K562 (cell line): ENCODE measurements at regions not wholly inside any gene's neighbourhood (a gene's known extent, or its start where the extent isn't known, plus 50 kb on each side); places are given as distances from the start of the nearest gene placed in this dataset.

Source experiments
- ATAC-seq: fragments of 200-7000 bp; cut with Tn5 transposase; 3 replicates; pipeline ENCODE4 v1.9.1; 2020; ENCODE audit warnings: moderate library complexity
- BruUV-seq: library from RNA; stranded (reverse); fragments of 400-500 nt; replicated peaks from 2 replicates; lab custom pipeline; 2021; lab: Mats Ljungman, UMichigan
- CTCF ChIA-PET: fragments of 300-600 bp; formaldehyde crosslinking; extraction: SDS; loops from one replicate; lab custom pipeline; 2021; ENCODE audit warnings: low intra/inter-chr PET ratio; lab: Yijun Ruan, JAX
- POLR2A ChIA-PET: fragments of 300-600, 350-650 bp; sonication (Branson Sonifier 250); formaldehyde crosslinking; extraction: SDS; loops from one replicate; lab custom pipeline; 2021; ENCODE audit warnings: antibody characterized with exemption, inconsistent platforms; lab: Yijun Ruan, JAX
- DNase-seq, 4 experiments: peaks; one replicate each; pipeline versions ENCODE4 v3.0.0 to v3.0.0-alpha.2; 2011 to 2018; ENCODE audit warnings: low spot score in 3 of 4, mixed read lengths in 3 of 4; ENCODE audit errors: extremely low read depth in 1 of 4
- FAIRE-seq: peaks from 2 replicates; lab custom pipeline; 2011; peaks lifted over from hg19 to GRCh38; lab: Jason Lieb, UNC
- H2AFZ ChIP-seq: 2 replicates; pipeline ENCODE4 v1.6.0; 2011; ENCODE audit warnings: low read depth, low read length, control low read depth, inconsistent platforms
- H3K27ac ChIP-seq: fragments of 200-600 bp; 3 replicates; pipeline ENCODE4 v1.8.0; 2011; ENCODE audit warnings: low read depth, mild to moderate bottlenecking, control low read depth, inconsistent platforms, low read length, moderate library complexity, mixed read lengths; ENCODE audit errors: extremely low read depth
- H3K27me3 ChIP-seq, 2 experiments: fragments of 300-600 bp in 1 of 2; 2 replicates in 1 of 2; 3 replicates in 1 of 2; pipeline versions ENCODE4 v1.6.0 to v1.8.0; 2011; ENCODE audit warnings: inconsistent platforms in 2 of 2, low read length in 2 of 2, mild to moderate bottlenecking in 1 of 2, mixed read lengths in 1 of 2, moderate library complexity in 1 of 2; ENCODE audit not compliant: control insufficient read depth in 2 of 2, insufficient read depth in 2 of 2
- H3K36me3 ChIP-seq: fragments of 300-600 bp; 3 replicates; pipeline ENCODE4 v1.8.0; 2011; ENCODE audit warnings: mild to moderate bottlenecking, low read length, inconsistent platforms; ENCODE audit not compliant: control insufficient read depth, insufficient read depth
- H3K4me1 ChIP-seq, 2 experiments: fragments of 200-600 bp in 1 of 2; replicated peaks in 1 of 2; 2 replicates in 1 of 2; 3 replicates in 1 of 2; pipeline versions ENCODE4 v1.5.1 to v1.8.0; 2011; ENCODE audit warnings: inconsistent platforms in 2 of 2, low read length in 2 of 2, mild to moderate bottlenecking in 1 of 2, mixed read lengths in 1 of 2, moderate library complexity in 1 of 2; ENCODE audit not compliant: control insufficient read depth in 2 of 2, insufficient read depth in 2 of 2
- H3K4me2 ChIP-seq: 2 replicates; pipeline ENCODE4 v1.6.1; 2011; ENCODE audit warnings: low read length, control low read depth, inconsistent platforms, mixed read lengths; ENCODE audit not compliant: insufficient read depth
- H3K4me3 ChIP-seq: fragments of 200-600 bp; sonication (generic), shearing (Covaris generic); 2 replicates; pipeline ENCODE4 v1.5.1; 2016; ENCODE audit warnings: control low read depth, inconsistent platforms
- H3K79me2 ChIP-seq: fragments of 200-600 bp; 3 replicates; pipeline ENCODE4 v1.8.0; 2011; ENCODE audit warnings: low read length, inconsistent platforms; ENCODE audit not compliant: control insufficient read depth, insufficient read depth
- H3K9ac ChIP-seq, 2 experiments: 2 replicates each; pipeline versions ENCODE4 v1.6.0 to v1.6.1; 2011; ENCODE audit warnings: low read depth in 2 of 2, low read length in 2 of 2, control low read depth in 1 of 2, inconsistent platforms in 1 of 2, mild to moderate bottlenecking in 1 of 2, mixed read lengths in 1 of 2; ENCODE audit not compliant: insufficient read depth in 1 of 2
- H3K9me1 ChIP-seq: one replicate; pipeline ENCODE4 v1.6.0; 2011; ENCODE audit warnings: inconsistent platforms, mild to moderate bottlenecking, low read length, moderate library complexity; ENCODE audit not compliant: control insufficient read depth, insufficient read depth
- H3K9me3 ChIP-seq: replicated peaks from 2 replicates; pipeline ENCODE4 v1.5.1; 2011; ENCODE audit warnings: low read depth, low read length, inconsistent platforms; ENCODE audit not compliant: control insufficient read depth, insufficient read depth
- H4K20me1 ChIP-seq: replicated peaks from 2 replicates; pipeline ENCODE4 v1.6.1; 2011; ENCODE audit warnings: low read length, inconsistent platforms, mixed read lengths; ENCODE audit not compliant: control insufficient read depth, insufficient read depth
- ATF6 ChIP-seq: sonication (generic); formaldehyde crosslinking; IDR thresholded peaks from 2 replicates; pipeline ENCODE4 v1.4.0; 2020; ENCODE audit warnings: mild to moderate bottlenecking, missing genetic modification reagents
- BMI1 ChIP-seq: fragments of 150-350 bp; IDR thresholded peaks from 2 replicates; pipeline ENCODE4 v1.6.1; 2014; ENCODE audit warnings: low read length
- HDAC2 ChIP-seq: fragments of 450-650 bp; IDR thresholded peaks from 2 replicates; pipeline ENCODE4 v1.6.1; 2016; ENCODE audit warnings: mild to moderate bottlenecking
- HLTF ChIP-seq: fragments of 450-650 bp; IDR thresholded peaks from 2 replicates; pipeline ENCODE4 v1.6.1; 2016
- JUND ChIP-seq, 2 experiments: IDR thresholded peaks; 2 replicates in 1 of 2; 3 replicates in 1 of 2; pipeline ENCODE4 v1.6.1; 2011; ENCODE audit warnings: borderline replicate concordance in 2 of 2, low read depth in 2 of 2, low read length in 2 of 2, improper control_type of control experiment in 1 of 2, missing biosample characterization in 1 of 2, missing genetic modification characterization in 1 of 2, missing genetic modification reagents in 1 of 2
- MBD2 ChIP-seq: sonication (generic); IDR thresholded peaks from 2 replicates; pipeline ENCODE4 v1.6.1; 2016; ENCODE audit warnings: low read depth, borderline replicate concordance
- PCBP2 ChIP-seq: fragments of 200-400 bp; formaldehyde crosslinking; IDR thresholded peaks from 2 replicates; pipeline ENCODE4 v1.6.1; 2018; ENCODE audit warnings: low read length, low read depth, mild to moderate bottlenecking, moderate library complexity; ENCODE audit not compliant: poor library complexity, severe bottlenecking
- RB1 ChIP-seq: fragments of 450-650 bp; IDR thresholded peaks from 2 replicates; pipeline ENCODE4 v1.6.1; 2017; ENCODE audit warnings: low read depth, mild to moderate bottlenecking
- RBM34 ChIP-seq: fragments of 200-400 bp; formaldehyde crosslinking; IDR thresholded peaks from 2 replicates; pipeline ENCODE4 v1.6.1; 2018; ENCODE audit warnings: low read length, borderline replicate concordance; ENCODE audit not compliant: insufficient read depth
- TAF15 ChIP-seq: fragments of 200-400 bp; formaldehyde crosslinking; IDR thresholded peaks from 2 replicates; pipeline ENCODE4 v1.6.1; 2017; ENCODE audit warnings: mild to moderate bottlenecking, low read depth, low read length, moderate library complexity
- U2AF1 ChIP-seq: fragments of 200-400 bp; formaldehyde crosslinking; optimal IDR thresholded peaks from 2 replicates; pipeline ENCODE3; 2017; ENCODE audit warnings: mild to moderate bottlenecking, low read depth, low read length, moderate library complexity
- ZC3H11A ChIP-seq: IDR thresholded peaks from 2 replicates; pipeline ENCODE4 v1.6.1; 2012; ENCODE audit warnings: low read depth, low read length, improper control_type of control experiment
- ZKSCAN3 ChIP-seq: fragments of 250-450 bp; sonication (Bioruptor Pico); IDR thresholded peaks from 2 replicates; pipeline ENCODE4 v1.4.0; 2020
- ZNF133 ChIP-seq: fragments of 250-450 bp; sonication (Bioruptor Pico); IDR thresholded peaks from 2 replicates; pipeline ENCODE4 v1.4.0; 2020; ENCODE audit warnings: mild to moderate bottlenecking
- WGBS: fragments of 100-300 bp; shearing (Covaris generic); methylation state at CpG from one replicate; pipeline ENCODE4 v1.1.6; 2016; ENCODE audit warnings: low coverage, mixed read lengths; ENCODE audit not compliant: insufficient coverage; ENCODE audit errors: missing lambda C conversion rate; 5-methylcytosine and 5-hydroxymethylcytosine counted together
- in situ Hi-C: fragments of 300-500 bp; cut with MboI; formaldehyde crosslinking; loops from 4 replicates; pipeline ENCODE4 v1.15.0; 2018; ENCODE audit warnings: inconsistent platforms, mixed read lengths
- intact Hi-C: fragments of 100-400 bp; cut with micrococcal nuclease; formaldehyde crosslinking; loops from 2 replicates; pipeline ENCODE4 v1.14.2; 2022
- TF ChIP-seq, protein P1 (sequence below): fragments of 250-450 bp; sonication (Bioruptor Pico); IDR thresholded peaks from 2 replicates; pipeline ENCODE4 v1.5.1; 2021; ENCODE audit warnings: mild to moderate bottlenecking

DNA sequence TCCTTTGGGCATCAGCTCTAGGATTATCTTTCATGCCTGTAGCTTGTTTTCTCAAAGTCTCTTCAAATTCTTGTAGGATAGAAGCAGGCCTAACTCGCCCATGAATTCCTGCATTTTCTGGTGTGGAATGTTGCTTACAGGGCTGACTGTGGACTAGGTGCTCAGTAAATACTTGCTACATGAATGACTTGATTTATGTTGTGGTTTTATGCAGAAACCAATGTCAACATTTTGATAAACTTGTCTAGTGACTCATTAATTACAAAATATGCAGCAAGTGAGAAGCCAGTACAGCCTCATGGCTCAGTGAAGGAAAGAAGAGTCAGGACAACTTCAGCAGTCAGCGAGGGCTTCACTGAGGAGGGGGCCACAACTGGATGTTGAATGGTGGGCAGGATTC lies 110.6 kb upstream of the SIX2 start (continued):
- TF ChIP-seq ATF6 (CRISPR knock-in tag) (no peak), TAF15 (no peak), ZC3H11A (no peak)

DNA sequence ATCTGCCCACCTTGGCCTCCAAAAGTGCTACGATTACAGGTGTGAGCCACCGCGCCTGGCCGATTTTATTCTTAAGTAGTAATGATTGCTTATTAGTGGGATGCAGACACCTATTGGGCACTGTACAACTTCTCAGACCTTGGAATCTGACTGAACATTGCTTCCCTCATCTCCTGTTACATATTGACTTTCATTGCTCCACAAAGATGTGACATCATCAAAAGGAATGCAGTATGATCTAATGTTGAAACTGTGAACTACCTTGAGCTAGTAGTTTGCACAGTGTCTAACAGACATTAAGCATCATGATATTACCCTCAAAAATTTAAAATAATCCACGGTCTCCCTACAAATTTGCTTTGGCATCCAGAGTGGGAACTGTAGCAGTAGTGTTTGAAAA lies 109.8 kb upstream of the SIX2 start:
- FAIRE-seq (no peak), DNase-seq (no peak), ATAC-seq (no peak)
- TF ChIP-seq PCBP2: no peak
- TF ChIP-seq, protein P1, sequence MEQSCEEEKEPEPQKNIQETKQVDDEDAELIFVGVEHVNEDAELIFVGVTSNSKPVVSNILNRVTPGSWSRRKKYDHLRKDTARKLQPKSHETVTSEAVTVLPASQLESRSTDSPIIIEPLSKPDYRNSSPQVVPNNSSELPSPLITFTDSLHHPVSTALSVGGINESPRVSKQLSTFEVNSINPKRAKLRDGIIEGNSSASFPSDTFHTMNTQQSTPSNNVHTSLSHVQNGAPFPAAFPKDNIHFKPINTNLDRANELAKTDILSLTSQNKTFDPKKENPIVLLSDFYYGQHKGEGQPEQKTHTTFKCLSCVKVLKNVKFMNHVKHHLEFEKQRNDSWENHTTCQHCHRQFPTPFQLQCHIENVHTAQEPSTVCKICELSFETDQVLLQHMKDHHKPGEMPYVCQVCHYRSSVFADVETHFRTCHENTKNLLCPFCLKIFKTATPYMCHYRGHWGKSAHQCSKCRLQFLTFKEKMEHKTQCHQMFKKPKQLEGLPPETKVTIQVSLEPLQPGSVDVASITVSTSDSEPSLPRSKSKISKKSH (CRISPR knock-in tag): no peak
- no peak for TF ChIP-seq U2AF1
- TF ChIP-seq ZNF133 (CRISPR knock-in tag): no peak
- no peak for TF ChIP-seq BMI1
- no peak for TF ChIP-seq HLTF
- TF ChIP-seq MBD2: no peak
- no peak for TF ChIP-seq RBM34
- TF ChIP-seq ZKSCAN3: no peak
- no peak for TF ChIP-seq JUND (IDR thresholded peaks at IDR 0.05; ENCODE audit: borderline replicate concordance, low read depth, low read length)
- TF ChIP-seq JUND (tag; IDR thresholded peaks at IDR 0.05; ENCODE audit: borderline replicate concordance, low read depth, low read length): no peak
- no peak for TF ChIP-seq HDAC2
- no peak for TF ChIP-seq RB1
- H3K27me3 ChIP-seq: no peaks in the 10 kb centered on the region; a peak in 1 of 5 replicates
- ChIA-PET CTCF (no interaction called here), POLR2A (interaction anchor here (0.8 kb wide), 1 partner anchor 20 kb away, joined by 3 read pairs; no protein-coding TSS in a partner anchor)
- no peak overlapping the region for H3K9ac ChIP-seq
- no peak overlapping the region for H3K4me3 ChIP-seq
- H3K27ac ChIP-seq: no peak overlapping the region
- no peaks in the 10 kb centered on the region for H4K20me1 ChIP-seq
- H3K9me3 ChIP-seq: no peaks in the 10 kb centered on the region
- intact Hi-C loops: no loop called here
- H3K9me1 ChIP-seq: no peaks in the 10 kb centered on the region
- in situ Hi-C loops: no loop called here
- H3K4me2 ChIP-seq: no peak overlapping the region
- BruUV-seq: no TSS peak
- no peaks in the 10 kb centered on the region for H3K4me1 ChIP-seq
- WGBS: 3% methylated on average over 5 of the region's 5 CpGs
- H3K79me2 ChIP-seq: no peaks in the 10 kb centered on the region
- H3K36me3 ChIP-seq: no peaks in the 10 kb centered on the region
- no peak overlapping the region for H2AFZ ChIP-seq
